Heart left ventricle (tissue), 13 donors: ENCODE measurements at regions not wholly inside any gene's neighbourhood (a gene's known extent, or its start where the extent isn't known, plus 50 kb on each side); places are given as distances from the start of the nearest gene placed in this dataset.
"Not testable (repeated sequence)": the region's sequence is repeated elsewhere in the genome, so short reads cannot be mapped to it uniquely, and the experiment has no call there.

Experiments
- CTCF ChIP-seq, 12 donors: fragments of 200-600 bp; sonication (generic) in 4 of 12; IDR thresholded peaks; one replicate each; pipeline versions ENCODE4 v1.5.0 to v1.8.0; 2018 to 2022; ENCODE audit warnings: antibody characterized with exemption in 12 of 12, mild to moderate bottlenecking in 5 of 12
- POLR2A ChIP-seq, 2 donors: fragments of 450-650 bp; IDR thresholded peaks; one replicate each; pipeline ENCODE4 v1.6.1; 2017; ENCODE audit warnings: antibody characterized with exemption in 2 of 2, mild to moderate bottlenecking in 2 of 2, moderate library complexity in 2 of 2
- donor health status: ischemic (EF 13 %, LVEDD 7.1; RV severe dilation, severe dysfunction).
- donor health status: DM: no; HTN: yes; CAD: no.
- donor health status: DM: no; HTN: no; CAD: no.
- donor health status: ischemic (EF 25% LVEDD 6.9; RV normal size, moderate dysfunction).
- donor health status: ischemic (EF 25% LVEDD 5.7; RV mildly dilated, moderate dysfunction).
- donor health status: ischemic (EF 35%, LVEDD 5.7; RV mildly dilated, moderate dysfunction).
- donor health status: nonischemic (EF 11% LVEDD 7.7; RV severe dilation, severe dysfunction).
- donor health status: DM: yes; HTN: yes; CAD: no.
- donor health status: PGD.
- donor health status: ischemic (EF 29% LVEDD 5.4; RV normal size, mild dysfunction).
- donor health status: nonischemic (EF 23%, LVEDD 6.1; RV moderate dilation, normal function).

- not testable (repeated sequence) for TF ChIP-seq CTCF, POLR2A (IDR thresholded peaks at IDR 0.05)
Observed at GRCh38 chr6:27143020-27143388, 104.5 kb upstream of the PRSS16 start.
